ENCODE measurements at regions not wholly inside any gene's neighbourhood (a gene's known extent, or its start where the extent isn't known, plus 50 kb on each side); places are given as distances from the start of the nearest gene placed in this dataset.

GRCh38 chr4:148800940-148801339 is 358.7 kb upstream of the NR3C2 start:
- TF ChIP-seq SAP30 (IDR thresholded peaks at IDR 0.05; ENCODE audit: insufficient read depth, insufficient replicate concordance, low read length), result no peak
- no peak for TF ChIP-seq POLR2AphosphoS5 (IDR thresholded peaks at IDR 0.05; ENCODE audit: low read depth, low read length)
- no peak for TF ChIP-seq SUZ12 (IDR thresholded peaks at IDR 0.05; ENCODE audit: low read length)
- TF ChIP-seq BCL11A (IDR thresholded peaks at IDR 0.05; ENCODE audit: low read depth in 2 of 2, low read length in 2 of 2), result no peak
- TF ChIP-seq SIRT6 (IDR thresholded peaks at IDR 0.05; ENCODE audit: low read length), result no peak
- no peak for TF ChIP-seq BACH1 (IDR thresholded peaks at IDR 0.05; ENCODE audit: low read length)
- no peak for TF ChIP-seq YY1 (IDR thresholded peaks at IDR 0.05; ENCODE audit: low read depth, low read length)
- no peak for TF ChIP-seq NANOG (IDR thresholded peaks at IDR 0.05; ENCODE audit: insufficient read depth, low read depth, low read length, poor library complexity, severe bottlenecking)
- no peak for TF ChIP-seq BRCA1 (IDR thresholded peaks at IDR 0.05; ENCODE audit: low read depth, low read length)

More at GRCh38 chr4:148800940-148801339, 358.7 kb upstream of the NR3C2 start:
- Histone ChIP-seq H3K79me2 (ENCODE audit: control insufficient read depth in 1 of 2, insufficient read depth in 2 of 2, low read length in 2 of 2) (no peaks in the 10 kb centered on the region), H4K5ac (ENCODE audit: insufficient read length, low read depth, low read length) (no peak overlapping the region), H3K14ac (ENCODE audit: insufficient read length) (no peak overlapping the region), H2BK120ac (replicated peaks; ENCODE audit: low read depth, low read length) (no peak overlapping the region), H3K27ac (ENCODE audit: low read depth, low read length) (no peak overlapping the region), H4K20me1 (replicated peaks in 1 of 2; ENCODE audit: control insufficient read depth in 1 of 2, insufficient read depth in 2 of 2, low read length in 2 of 2) (no peaks in the 10 kb centered on the region), H2AFZ (ENCODE audit: low read length) (no peak overlapping the region), H2AK5ac (ENCODE audit: low read depth, low read length) (no peak overlapping the region), H2BK15ac (ENCODE audit: low read length) (no peak overlapping the region), H3K4me1 (replicated peaks in 1 of 4; ENCODE audit: control insufficient read depth in 3 of 4, insufficient read depth in 4 of 4, low read length in 3 of 4) (no peaks in the 10 kb centered on the region), H3K36me3 (ENCODE audit: control insufficient read depth in 2 of 4, insufficient read depth in 4 of 4, low read length in 3 of 4) (no peaks in the 10 kb centered on the region), H3K27me3 (replicated peaks in 1 of 4; ENCODE audit: control insufficient read depth in 3 of 4, extremely low read depth in 1 of 4, insufficient read depth in 3 of 4, low read length in 3 of 4) (no peaks in the 10 kb centered on the region), H3K4me2 (ENCODE audit: insufficient read depth in 1 of 2, low read depth in 2 of 2, low read length in 2 of 2) (no peak overlapping the region), H2BK20ac (ENCODE audit: low read length) (no peak overlapping the region), H3K56ac (replicated peaks; ENCODE audit: insufficient read length, low read depth, low read length) (no peak overlapping the region), H4K91ac (replicated peaks; ENCODE audit: insufficient read length, low read length) (no peak overlapping the region), H3K4ac (replicated peaks; ENCODE audit: insufficient read length, low read depth, low read length) (no peak overlapping the region), H2BK5ac (ENCODE audit: low read depth, low read length) (no peak overlapping the region), H3K23ac (ENCODE audit: insufficient read length) (no peak overlapping the region), H3K23me2 (ENCODE audit: low read depth, low read length) (no peaks in the 10 kb centered on the region), H2BK12ac (ENCODE audit: low read depth, low read length) (no peak overlapping the region), H3K18ac (ENCODE audit: extremely low read depth, low read length) (no peak overlapping the region), H4K8ac (ENCODE audit: extremely low read depth, insufficient read depth, low read length) (no peak overlapping the region), H3K79me1 (ENCODE audit: low read depth, low read length) (no peaks in the 10 kb centered on the region), H3K9me3 (ENCODE audit: insufficient read depth in 2 of 2, low read depth in 1 of 2, low read length in 1 of 2) (no peaks in the 10 kb centered on the region), H3K9ac (replicated peaks in 1 of 4; ENCODE audit: extremely low read depth in 1 of 4, low read depth in 3 of 4, low read length in 3 of 4) (no peak overlapping the region), H3K4me3 (ENCODE audit: extremely low read depth in 1 of 4, insufficient read depth in 2 of 4, low read depth in 3 of 4, low read length in 4 of 4) (no peak overlapping the region)
- FAIRE-seq (no peak), DNase-seq (ENCODE audit: low read depth in 1 of 2, low spot score in 2 of 2) (no peak)
- ChIA-PET POLR2A (ENCODE audit: partially characterized antibody) (no interaction called here), CTCF (ENCODE audit: partially characterized antibody) (no interaction called here)
- 87% methylated on average over 4 of the region's 4 CpGs; no CpG with 5 or more reads in 1 of the 2 experiments for whole genome bisulfite sequencing, 2 experiments (ENCODE audit: extremely low coverage in 1 of 2, insufficient coverage in 1 of 2, insufficient read length in 1 of 2, insufficient replicate concordance in 2 of 2, low coverage in 1 of 2, low lambda C conversion rate in 2 of 2, missing lambda C conversion rate in 1 of 2)

Data from H1 (cell line).